ENCODE measurements at regions not wholly inside any gene's neighbourhood (a gene's known extent, or its start where the extent isn't known, plus 50 kb on each side); places are given as distances from the start of the nearest gene placed in this dataset.

- TF ChIP-seq, protein P1, sequence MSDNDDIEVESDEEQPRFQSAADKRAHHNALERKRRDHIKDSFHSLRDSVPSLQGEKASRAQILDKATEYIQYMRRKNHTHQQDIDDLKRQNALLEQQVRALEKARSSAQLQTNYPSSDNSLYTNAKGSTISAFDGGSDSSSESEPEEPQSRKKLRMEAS (IDR thresholded peaks at IDR 0.05; ENCODE audit: low read depth, low read length), result no peak
- no peak for TF ChIP-seq CTCF (IDR thresholded peaks at IDR 0.05; ENCODE audit: low read depth, low read length)
- TF ChIP-seq POLR2A (IDR thresholded peaks at IDR 0.05; ENCODE audit: extremely low read depth, insufficient read length), result no peak
- no peak for TF ChIP-seq MYC (IDR thresholded peaks at IDR 0.05; ENCODE audit: low read depth, low read length)
Measured at GRCh38 chr5:58330781-58331180, 129.1 kb downstream of the PLK2 start.
